A549 (cell line): ENCODE measurements at regions not wholly inside any gene's neighbourhood (a gene's known extent, or its start where the extent isn't known, plus 50 kb on each side); places are given as distances from the start of the nearest gene placed in this dataset.

ENCODE experiments used
- CBX2 ChIP-seq: fragments of 200-600 bp; sonication (generic); IDR thresholded peaks from 2 replicates; pipeline ENCODE4 v1.6.1; 2016; ENCODE audit warnings: low read depth, mild to moderate bottlenecking, borderline replicate concordance
- CTCF ChIP-seq: fragments of >200 bp; sonication (Bioruptor Twin); formaldehyde crosslinking; IDR thresholded peaks from 3 replicates; pipeline ENCODE4 v1.5.1; 2016
- JUNB ChIP-seq: fragments of >200 bp; sonication (Bioruptor Twin); formaldehyde crosslinking; IDR thresholded peaks from 2 replicates; pipeline ENCODE4 v1.6.1; 2016
- MAZ ChIP-seq: fragments of 150-350 bp; IDR thresholded peaks from 2 replicates; pipeline ENCODE4 v1.6.1; 2014; ENCODE audit warnings: antibody characterized with exemption, low read depth, low read length, borderline replicate concordance
- PBX3 ChIP-seq: IDR thresholded peaks from 2 replicates; pipeline ENCODE4 v1.6.1; 2012
- TF ChIP-seq, protein P1 (sequence below): IDR thresholded peaks from 2 replicates; pipeline ENCODE4 v1.6.1; 2012

DNA sequence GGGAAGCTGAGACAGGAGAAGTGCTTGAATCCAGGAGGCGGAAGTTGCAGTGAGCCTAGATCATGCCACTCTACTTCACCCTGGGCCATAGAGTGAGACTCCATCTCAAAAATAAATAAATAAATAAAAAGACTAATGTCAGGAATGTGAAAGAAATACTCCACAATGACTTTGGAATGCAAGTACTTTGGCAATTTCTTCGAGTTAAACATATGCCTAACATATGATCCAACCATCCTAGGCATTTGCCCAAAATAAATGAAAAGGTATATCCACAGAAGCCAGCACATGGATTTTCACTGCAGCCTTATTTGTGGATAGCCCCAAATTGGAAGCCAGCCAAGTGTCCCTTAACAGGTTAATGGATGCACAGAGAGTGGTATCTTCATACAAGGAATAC lies 357.9 kb upstream of the TMEM132C start:
- TF ChIP-seq CBX2 = no peak
- no peak for TF ChIP-seq PBX3
- TF ChIP-seq CTCF = no peak
- no peak for TF ChIP-seq JUNB
- TF ChIP-seq MAZ = no peak
- TF ChIP-seq, protein P1, sequence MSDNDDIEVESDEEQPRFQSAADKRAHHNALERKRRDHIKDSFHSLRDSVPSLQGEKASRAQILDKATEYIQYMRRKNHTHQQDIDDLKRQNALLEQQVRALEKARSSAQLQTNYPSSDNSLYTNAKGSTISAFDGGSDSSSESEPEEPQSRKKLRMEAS = no peak
